Esophagus muscularis mucosa (tissue), 4 donors: ENCODE measurements at regions not wholly inside any gene's neighbourhood (a gene's known extent, or its start where the extent isn't known, plus 50 kb on each side); places are given as distances from the start of the nearest gene placed in this dataset.

Source experiments
- DNase-seq: peaks from one replicate; pipeline ENCODE4 v3.0.0-alpha.2; 2017; ENCODE audit errors: extremely low spot score
- H3K27ac ChIP-seq, 4 donors: fragments of 200-600 bp; sonication (generic); replicated peaks in 1 of 4; 1 replicate in 3 of 4; 2 replicates in 1 of 4; pipeline ENCODE4 v1.5.1; 2016 to 2019; ENCODE audit warnings: mild to moderate bottlenecking in 1 of 4
- H3K27me3 ChIP-seq, 4 donors: fragments of 200-600 bp; sonication (generic); one replicate each; pipeline versions ENCODE4 v1.5.1 to v1.6.0; 2016 to 2019
- H3K36me3 ChIP-seq, 4 donors: fragments of 200-600 bp; sonication (generic); one replicate each; pipeline ENCODE4 v1.5.1; 2016 to 2019
- H3K4me1 ChIP-seq, 4 donors: fragments of 200-600 bp; sonication (generic); one replicate each; pipeline ENCODE4 v1.5.1; 2016 to 2019
- H3K4me3 ChIP-seq, 4 donors: fragments of 200-600 bp; sonication (generic); 1 replicate in 2 of 4; 2 replicates in 2 of 4; pipeline ENCODE4 v1.5.1; 2016 to 2019; ENCODE audit warnings: mild to moderate bottlenecking in 4 of 4, moderate library complexity in 1 of 4
- H3K9me3 ChIP-seq, 4 donors: fragments of 200-600 bp; sonication (generic); 1 replicate in 3 of 4; 2 replicates in 1 of 4; pipeline ENCODE4 v1.5.1; 2016 to 2019
- EP300 ChIP-seq: sonication (generic); formaldehyde crosslinking; IDR thresholded peaks from one replicate; pipeline ENCODE4 v1.6.1; 2017; ENCODE audit warnings: antibody characterized with exemption
- POLR2A ChIP-seq: fragments of 450-650 bp; IDR thresholded peaks from one replicate; pipeline ENCODE4 v1.6.1; 2017; ENCODE audit warnings: antibody characterized with exemption, moderate library complexity, mild to moderate bottlenecking, low read depth
- POLR2AphosphoS5 ChIP-seq, 2 donors: sonication (generic); formaldehyde crosslinking; IDR thresholded peaks; one replicate each; pipeline ENCODE4 v1.6.1; 2017; ENCODE audit warnings: antibody characterized with exemption in 2 of 2
- WGBS: methylation state at CpG from one replicate; pipeline ENCODE4 v1.1.5; 2018; 5-methylcytosine and 5-hydroxymethylcytosine counted together
- intact Hi-C: fragments of 100-400 bp; cut with DNase I; formaldehyde crosslinking; loops from one replicate; pipeline ENCODE4 v1.15.1; 2023
- TF ChIP-seq, protein P1 (sequence below), 3 experiments: fragments of 200-600 bp in 2 of 3; fragments of 450-650 bp in 1 of 3; sonication (generic) in 2 of 3; IDR thresholded peaks; one replicate each; pipeline ENCODE4 v1.5.1; 2017 to 2019; ENCODE audit warnings: antibody characterized with exemption in 3 of 3, mild to moderate bottlenecking in 2 of 3, moderate library complexity in 1 of 3

- Histone ChIP-seq H3K9me3 (no peaks in the 10 kb centered on the region), H3K4me1 (no peaks in the 10 kb centered on the region), H3K4me3 (no peak overlapping the region), H3K27ac (no peak overlapping the region), H3K36me3 (no peaks in the 10 kb centered on the region), H3K27me3 (no peaks in the 10 kb centered on the region)
- WGBS = 94% methylated on average over 4 of the region's 4 CpGs
- no peak for DNase-seq
- intact Hi-C loops = no loop called here
- TF ChIP-seq POLR2AphosphoS5 (IDR thresholded peaks at IDR 0.05) = no peak
Observed at GRCh38 chr21:16154321-16154720, 424.5 kb downstream of the USP25 start.

GRCh38 chr21:16154951-16155635 lies 425.3 kb downstream of the USP25 start:
- TF ChIP-seq, protein P1, sequence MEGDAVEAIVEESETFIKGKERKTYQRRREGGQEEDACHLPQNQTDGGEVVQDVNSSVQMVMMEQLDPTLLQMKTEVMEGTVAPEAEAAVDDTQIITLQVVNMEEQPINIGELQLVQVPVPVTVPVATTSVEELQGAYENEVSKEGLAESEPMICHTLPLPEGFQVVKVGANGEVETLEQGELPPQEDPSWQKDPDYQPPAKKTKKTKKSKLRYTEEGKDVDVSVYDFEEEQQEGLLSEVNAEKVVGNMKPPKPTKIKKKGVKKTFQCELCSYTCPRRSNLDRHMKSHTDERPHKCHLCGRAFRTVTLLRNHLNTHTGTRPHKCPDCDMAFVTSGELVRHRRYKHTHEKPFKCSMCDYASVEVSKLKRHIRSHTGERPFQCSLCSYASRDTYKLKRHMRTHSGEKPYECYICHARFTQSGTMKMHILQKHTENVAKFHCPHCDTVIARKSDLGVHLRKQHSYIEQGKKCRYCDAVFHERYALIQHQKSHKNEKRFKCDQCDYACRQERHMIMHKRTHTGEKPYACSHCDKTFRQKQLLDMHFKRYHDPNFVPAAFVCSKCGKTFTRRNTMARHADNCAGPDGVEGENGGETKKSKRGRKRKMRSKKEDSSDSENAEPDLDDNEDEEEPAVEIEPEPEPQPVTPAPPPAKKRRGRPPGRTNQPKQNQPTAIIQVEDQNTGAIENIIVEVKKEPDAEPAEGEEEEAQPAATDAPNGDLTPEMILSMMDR (IDR thresholded peaks at IDR 0.05) = no peak
- TF ChIP-seq EP300 (no peak), POLR2AphosphoS5 (IDR thresholded peaks at IDR 0.05) (no peak), POLR2A (no peak)
- intact Hi-C loops = loop anchor here (5.0 kb wide), 1 partner anchor 33 kb away; no protein-coding TSS in a partner anchor
- WGBS = 74% methylated on average over 2 of the region's 2 CpGs
- Histone ChIP-seq H3K27me3 (no peaks in the 10 kb centered on the region), H3K36me3 (no peaks in the 10 kb centered on the region), H3K4me1 (no peaks in the 10 kb centered on the region), H3K9me3 (no peaks in the 10 kb centered on the region), H3K4me3 (no peak overlapping the region), H3K27ac (no peak overlapping the region)
- no peak for DNase-seq

DNA sequence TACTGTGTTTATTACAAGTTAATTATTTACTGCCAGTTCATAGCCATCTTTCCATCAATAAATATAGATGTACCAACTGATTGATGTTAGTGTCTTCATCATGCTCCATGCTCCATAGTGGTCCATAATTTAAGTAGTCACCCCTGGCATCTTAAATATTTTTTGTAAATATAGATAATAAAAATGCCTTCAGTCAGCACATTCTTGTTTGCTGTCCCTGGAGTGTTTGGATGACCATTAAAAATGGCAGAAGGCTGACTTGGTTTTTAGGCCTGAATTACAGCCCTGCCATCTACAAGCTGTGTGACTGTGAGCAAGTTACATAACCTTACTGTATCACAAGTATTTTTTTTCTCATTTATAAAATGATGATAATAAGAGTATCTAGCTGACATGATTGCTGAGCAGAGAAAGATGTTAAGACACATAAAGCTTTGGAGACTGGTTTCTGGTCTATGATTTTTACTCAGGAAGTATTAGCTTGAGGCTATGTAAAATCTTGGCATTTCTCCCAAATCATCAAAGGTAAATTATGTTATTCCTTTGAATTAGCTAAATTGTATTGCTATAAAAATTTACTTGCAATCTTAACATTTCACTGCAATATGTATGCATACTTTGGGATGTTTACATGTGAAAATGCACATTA lies 427.2 kb downstream of the USP25 start:
- Histone ChIP-seq H3K36me3 (no peaks in the 10 kb centered on the region), H3K9me3 (no peaks in the 10 kb centered on the region), H3K4me1 (no peaks in the 10 kb centered on the region), H3K27me3 (no peaks in the 10 kb centered on the region), H3K4me3 (no peak overlapping the region), H3K27ac (no peak overlapping the region)
- no peak for DNase-seq
- TF ChIP-seq POLR2AphosphoS5 (IDR thresholded peaks at IDR 0.05) (no peak), POLR2A (no peak), EP300 (no peak)
- TF ChIP-seq, protein P1 (IDR thresholded peaks at IDR 0.05) = no peak
- intact Hi-C loops = loop anchor here (5.0 kb wide), 1 partner anchor 35 kb away; no protein-coding TSS in a partner anchor

GRCh38 chr21:16159213-16159970 lies 429.6 kb downstream of the USP25 start:
- no peaks in the 10 kb centered on the region for H3K9me3 ChIP-seq
- no peaks in the 10 kb centered on the region for H3K27me3 ChIP-seq
- TF ChIP-seq POLR2A (no peak), EP300 (no peak), POLR2AphosphoS5 (IDR thresholded peaks at IDR 0.05) (no peak)
- TF ChIP-seq, protein P1 (IDR thresholded peaks at IDR 0.05) = no peak
- no peaks in the 10 kb centered on the region for H3K4me1 ChIP-seq
- H3K27ac ChIP-seq = no peak overlapping the region
- intact Hi-C loops = loop anchor here (5.0 kb wide), 1 partner anchor 37 kb away; no protein-coding TSS in a partner anchor
- H3K4me3 ChIP-seq = no peak overlapping the region
- no peaks in the 10 kb centered on the region for H3K36me3 ChIP-seq
- 62% methylated on average over 5 of the region's 5 CpGs for WGBS
- DNase-seq = no peak

- Histone ChIP-seq H3K4me1 (no peaks in the 10 kb centered on the region), H3K9me3 (no peaks in the 10 kb centered on the region), H3K36me3 (no peaks in the 10 kb centered on the region), H3K27ac (no peak overlapping the region), H3K4me3 (no peak overlapping the region), H3K27me3 (no peaks in the 10 kb centered on the region)
- 94% methylated on average over 2 of the region's 2 CpGs for WGBS
- TF ChIP-seq EP300 = no peak
- no peak for TF ChIP-seq POLR2AphosphoS5 (IDR thresholded peaks at IDR 0.05)
- TF ChIP-seq, protein P1 (IDR thresholded peaks at IDR 0.05) = no peak
- no peak for TF ChIP-seq POLR2A
- intact Hi-C loops = loop anchor here (5.0 kb wide), 1 partner anchor 38 kb away; no protein-coding TSS in a partner anchor
- no peak for DNase-seq
Observed at GRCh38 chr21:16159971-16160350, 430.2 kb downstream of the USP25 start.
